Neural cell (in vitro differentiated cells): ENCODE measurements at regions not wholly inside any gene's neighbourhood (a gene's known extent, or its start where the extent isn't known, plus 50 kb on each side); places are given as distances from the start of the nearest gene placed in this dataset.

Experiments
- H2AFZ ChIP-seq: fragments of 200-600, 300-800 bp; sonication (generic), shearing (Covaris generic); 2 replicates; pipeline ENCODE4 v1.6.0; 2014; ENCODE audit warnings: low read depth, mild to moderate bottlenecking, antibody characterized with exemption, low read length, moderate library complexity
- H3F3A ChIP-seq: fragments of 200-600 bp; shearing (Covaris generic); 2 replicates; pipeline ENCODE4 v1.6.1; 2016; ENCODE audit warnings: mild to moderate bottlenecking, moderate library complexity, mixed read lengths, antibody characterized with exemption, low read length; ENCODE audit not compliant: insufficient read depth, poor library complexity, severe bottlenecking
- H3K27ac ChIP-seq: fragments of 200-600, 300-800 bp; sonication (generic), shearing (Covaris generic); 2 replicates; pipeline ENCODE4 v1.5.1; 2014; ENCODE audit warnings: mild to moderate bottlenecking, low read length, moderate library complexity
- H3K27me3 ChIP-seq: fragments of 300-800, 200-600 bp; sonication (generic), shearing (Covaris generic); 2 replicates; pipeline ENCODE4 v1.6.0; 2014; ENCODE audit warnings: mild to moderate bottlenecking, low read depth, low read length, moderate library complexity; ENCODE audit not compliant: insufficient read depth
- H3K36me3 ChIP-seq: fragments of 300-800, 200-600 bp; sonication (generic), shearing (Covaris generic); 2 replicates; pipeline ENCODE4 v1.5.1; 2014; ENCODE audit warnings: mild to moderate bottlenecking, antibody characterized with exemption, low read length, moderate library complexity; ENCODE audit not compliant: insufficient read depth
- H3K4me2 ChIP-seq: fragments of 300-800, 200-600 bp; sonication (generic), shearing (Covaris generic); 2 replicates; pipeline ENCODE4 v1.6.0; 2014; ENCODE audit warnings: mild to moderate bottlenecking, low read length
- H3K4me3 ChIP-seq: fragments of 300-800, 200-600 bp; sonication (generic), shearing (Covaris generic); 2 replicates; pipeline ENCODE4 v1.5.1; 2014; ENCODE audit warnings: mild to moderate bottlenecking, low read length, moderate library complexity
- H3K79me2 ChIP-seq: fragments of 200-600 bp; shearing (Covaris generic); replicated peaks from 2 replicates; pipeline ENCODE4 v1.6.0; 2014; ENCODE audit warnings: mild to moderate bottlenecking, low read length, moderate library complexity; ENCODE audit not compliant: insufficient read depth
- H3K9ac ChIP-seq: fragments of 300-800, 200-600 bp; sonication (generic), shearing (Covaris generic); 2 replicates; pipeline ENCODE4 v1.6.1; 2016; ENCODE audit warnings: mild to moderate bottlenecking, low read length, mixed read lengths
- H3K9me2 ChIP-seq: fragments of 200-600 bp; shearing (Covaris generic); 2 replicates; pipeline ENCODE4 v1.6.1; 2016; ENCODE audit warnings: mild to moderate bottlenecking, low read length, mixed read lengths; ENCODE audit not compliant: insufficient read depth
- H3K9me3 ChIP-seq: fragments of 200-600, 300-800 bp; sonication (generic), shearing (Covaris generic); 2 replicates; pipeline ENCODE4 v1.6.1; 2016; ENCODE audit warnings: mild to moderate bottlenecking, mixed run types, low read length, moderate library complexity, mixed read lengths
- H4K20me1 ChIP-seq: fragments of 200-600 bp; shearing (Covaris generic); 2 replicates; pipeline ENCODE4 v1.6.1; 2016; ENCODE audit warnings: mild to moderate bottlenecking, mixed run types; ENCODE audit not compliant: insufficient read depth
- CTCF ChIP-seq: fragments of 450-650 bp; IDR thresholded peaks from 2 replicates; pipeline ENCODE4 v1.5.1; 2014; ENCODE audit warnings: antibody characterized with exemption, mild to moderate bottlenecking, moderate library complexity; ENCODE audit not compliant: poor library complexity, severe bottlenecking
- EP300 ChIP-seq: fragments of 450-650 bp; conservative IDR thresholded peaks from 2 replicates; pipeline ENCODE4 v1.6.1; 2014; ENCODE audit warnings: antibody characterized with exemption, mild to moderate bottlenecking, moderate library complexity; ENCODE audit not compliant: poor library complexity, severe bottlenecking
- EZH2 ChIP-seq: fragments of 200-600, 300-800 bp; shearing (Covaris generic), sonication (generic); IDR thresholded peaks from 2 replicates; pipeline ENCODE4 v1.6.1; 2014; ENCODE audit warnings: antibody characterized with exemption, low read length, borderline replicate concordance, mild to moderate bottlenecking; ENCODE audit not compliant: insufficient read depth, poor library complexity, severe bottlenecking
- MXI1 ChIP-seq: fragments of 450-650 bp; conservative IDR thresholded peaks from 2 replicates; pipeline ENCODE4 v1.6.1; 2014; ENCODE audit warnings: antibody characterized with exemption, mild to moderate bottlenecking; ENCODE audit not compliant: poor library complexity, severe bottlenecking
- POLR2AphosphoS5 ChIP-seq: IDR thresholded peaks from 2 replicates; pipeline ENCODE4 v1.6.1; 2012
- RAD21 ChIP-seq: fragments of 450-650 bp; conservative IDR thresholded peaks from 2 replicates; pipeline ENCODE4 v1.6.1; 2014; ENCODE audit warnings: antibody characterized with exemption, mild to moderate bottlenecking, moderate library complexity
- SMC3 ChIP-seq: fragments of 450-650 bp; conservative IDR thresholded peaks from 2 replicates; pipeline ENCODE4 v1.6.1; 2014; ENCODE audit warnings: antibody characterized with exemption, mild to moderate bottlenecking, moderate library complexity; ENCODE audit not compliant: poor library complexity
- TAF1 ChIP-seq: IDR thresholded peaks from 2 replicates; pipeline ENCODE4 v1.6.1; 2012; ENCODE audit warnings: low read depth
- TF ChIP-seq, protein P1 (sequence below): IDR thresholded peaks from 2 replicates; pipeline ENCODE4 v1.6.1; 2012; ENCODE audit warnings: borderline replicate concordance

DNA sequence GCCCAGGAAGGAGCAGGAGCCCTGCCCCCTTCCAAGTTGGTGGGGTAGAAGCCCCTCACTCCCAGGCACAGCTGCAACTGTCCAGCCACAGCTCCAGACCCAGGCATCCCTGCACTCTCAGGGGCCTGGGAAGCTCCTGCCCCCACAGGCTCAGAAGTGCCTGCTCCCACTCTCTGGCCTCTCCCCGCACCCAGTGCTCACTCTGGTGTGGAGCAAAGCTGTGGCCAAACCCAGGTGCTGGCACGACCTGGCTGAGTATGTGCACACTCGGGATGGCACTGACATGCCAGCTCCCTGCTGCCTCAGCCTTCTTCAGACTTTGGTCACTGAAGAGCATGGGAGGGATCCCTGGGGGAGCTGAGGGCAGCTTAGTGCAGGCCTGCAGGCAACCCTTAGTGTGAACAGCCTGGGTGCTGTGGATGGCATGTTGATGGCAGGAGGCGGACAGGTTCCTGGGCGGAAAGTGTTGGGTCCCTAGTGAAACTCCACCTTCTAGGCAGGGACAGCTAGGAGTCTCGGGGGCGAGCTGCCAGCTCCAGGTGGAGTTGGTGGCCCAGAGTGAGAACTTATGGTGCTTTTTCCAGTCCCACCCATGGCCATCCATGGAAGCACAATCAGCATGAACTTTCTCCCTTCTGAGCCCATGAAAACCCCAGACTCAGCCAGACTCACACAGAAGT is 489.2 kb upstream of the ROBO2 start:
- no peaks in the 10 kb centered on the region for H3K36me3 ChIP-seq
- no peaks in the 10 kb centered on the region for H3K9me3 ChIP-seq
- no peaks in the 10 kb centered on the region for H3F3A ChIP-seq
- TF ChIP-seq CTCF: no peak
- H2AFZ ChIP-seq: no peak overlapping the region
- no peaks in the 10 kb centered on the region for H3K9me2 ChIP-seq
- H4K20me1 ChIP-seq: no peaks in the 10 kb centered on the region
- no peak overlapping the region for H3K4me3 ChIP-seq
- H3K9ac ChIP-seq: no peak overlapping the region
- no peak overlapping the region for H3K27ac ChIP-seq
- no peaks in the 10 kb centered on the region for H3K79me2 ChIP-seq
- H3K27me3 ChIP-seq: no peaks in the 10 kb centered on the region
- H3K4me2 ChIP-seq: no peak overlapping the region

DNA sequence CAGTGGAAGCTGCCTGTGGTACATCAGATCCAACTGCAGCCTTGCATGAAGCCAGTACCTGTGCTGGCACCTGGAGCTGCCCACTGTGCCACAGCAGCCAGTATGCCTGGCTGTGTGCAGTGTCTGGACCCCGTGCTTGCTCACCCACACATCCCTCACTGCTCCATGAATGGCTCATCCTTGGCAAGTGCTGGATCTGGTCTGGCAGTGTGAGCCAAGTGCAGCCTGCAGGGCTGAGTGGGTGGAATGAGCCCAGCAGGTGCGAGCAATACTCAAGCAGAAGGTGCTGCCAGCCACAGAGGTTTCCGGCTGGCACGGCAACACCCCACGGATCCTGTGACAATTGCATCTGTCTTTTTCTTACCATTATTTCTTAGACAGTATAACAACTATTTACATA is 488.2 kb upstream of the ROBO2 start:
- Histone ChIP-seq H3K27me3 (no peaks in the 10 kb centered on the region), H3K9ac (no peak overlapping the region), H3F3A (no peaks in the 10 kb centered on the region), H3K4me3 (no peak overlapping the region), H3K9me3 (no peaks in the 10 kb centered on the region), H3K9me2 (no peaks in the 10 kb centered on the region), H3K36me3 (no peaks in the 10 kb centered on the region), H4K20me1 (no peaks in the 10 kb centered on the region), H3K27ac (no peak overlapping the region), H3K79me2 (no peaks in the 10 kb centered on the region), H3K4me2 (no peak overlapping the region), H2AFZ (no peak overlapping the region)
- TF ChIP-seq TAF1 (no peak), EZH2 (no peak), SMC3 (no peak), MXI1 (no peak), CTCF (no peak), POLR2AphosphoS5 (no peak), EP300 (no peak), RAD21 (no peak)
- TF ChIP-seq, protein P1, sequence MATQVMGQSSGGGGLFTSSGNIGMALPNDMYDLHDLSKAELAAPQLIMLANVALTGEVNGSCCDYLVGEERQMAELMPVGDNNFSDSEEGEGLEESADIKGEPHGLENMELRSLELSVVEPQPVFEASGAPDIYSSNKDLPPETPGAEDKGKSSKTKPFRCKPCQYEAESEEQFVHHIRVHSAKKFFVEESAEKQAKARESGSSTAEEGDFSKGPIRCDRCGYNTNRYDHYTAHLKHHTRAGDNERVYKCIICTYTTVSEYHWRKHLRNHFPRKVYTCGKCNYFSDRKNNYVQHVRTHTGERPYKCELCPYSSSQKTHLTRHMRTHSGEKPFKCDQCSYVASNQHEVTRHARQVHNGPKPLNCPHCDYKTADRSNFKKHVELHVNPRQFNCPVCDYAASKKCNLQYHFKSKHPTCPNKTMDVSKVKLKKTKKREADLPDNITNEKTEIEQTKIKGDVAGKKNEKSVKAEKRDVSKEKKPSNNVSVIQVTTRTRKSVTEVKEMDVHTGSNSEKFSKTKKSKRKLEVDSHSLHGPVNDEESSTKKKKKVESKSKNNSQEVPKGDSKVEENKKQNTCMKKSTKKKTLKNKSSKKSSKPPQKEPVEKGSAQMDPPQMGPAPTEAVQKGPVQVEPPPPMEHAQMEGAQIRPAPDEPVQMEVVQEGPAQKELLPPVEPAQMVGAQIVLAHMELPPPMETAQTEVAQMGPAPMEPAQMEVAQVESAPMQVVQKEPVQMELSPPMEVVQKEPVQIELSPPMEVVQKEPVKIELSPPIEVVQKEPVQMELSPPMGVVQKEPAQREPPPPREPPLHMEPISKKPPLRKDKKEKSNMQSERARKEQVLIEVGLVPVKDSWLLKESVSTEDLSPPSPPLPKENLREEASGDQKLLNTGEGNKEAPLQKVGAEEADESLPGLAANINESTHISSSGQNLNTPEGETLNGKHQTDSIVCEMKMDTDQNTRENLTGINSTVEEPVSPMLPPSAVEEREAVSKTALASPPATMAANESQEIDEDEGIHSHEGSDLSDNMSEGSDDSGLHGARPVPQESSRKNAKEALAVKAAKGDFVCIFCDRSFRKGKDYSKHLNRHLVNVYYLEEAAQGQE: no peak
